ENCODE measurements at regions not wholly inside any gene's neighbourhood (a gene's known extent, or its start where the extent isn't known, plus 50 kb on each side); places are given as distances from the start of the nearest gene placed in this dataset.
"Not testable (repeated sequence)": the region's sequence is repeated elsewhere in the genome, so short reads cannot be mapped to it uniquely, and the experiment has no call there.

DNA sequence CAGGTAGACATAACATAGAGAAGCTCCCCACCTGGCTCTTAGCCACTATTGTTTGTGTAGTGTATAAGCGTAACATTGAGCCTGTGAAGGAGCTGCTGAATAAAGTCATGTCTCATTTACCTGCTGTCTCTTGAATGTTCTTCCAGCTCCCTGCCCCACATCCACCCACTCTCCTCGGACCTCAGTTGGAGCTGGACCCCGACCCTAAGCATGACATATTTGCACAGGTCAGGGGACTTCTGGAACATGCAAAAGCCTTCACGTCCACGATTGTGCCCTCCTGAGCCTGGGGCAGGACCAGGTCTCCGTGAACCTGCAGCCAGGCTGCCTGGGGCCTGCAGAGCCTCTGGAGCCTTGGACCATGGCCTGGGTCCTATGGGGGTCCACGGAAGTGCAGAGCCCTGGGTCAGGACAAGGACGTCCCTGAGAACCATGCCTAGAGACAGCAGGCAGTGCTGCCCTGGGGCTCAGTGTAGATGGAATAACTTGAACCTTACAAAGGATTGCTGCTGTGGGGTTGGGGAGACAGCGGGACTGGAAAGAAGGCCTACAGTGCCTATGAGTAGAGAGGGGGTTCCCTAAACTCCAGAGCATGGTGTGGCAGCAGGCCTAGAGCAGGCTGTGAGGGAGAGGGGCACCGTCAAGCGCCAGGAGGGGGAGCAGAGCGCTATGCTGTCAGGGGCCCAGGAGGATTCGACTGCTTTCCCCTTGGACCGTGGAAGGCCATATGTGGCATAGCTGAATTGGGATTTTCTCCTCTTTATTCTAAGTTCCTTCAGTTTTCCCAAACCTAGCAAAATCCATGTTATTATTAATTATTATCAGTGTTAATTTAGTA lies 99.9 kb upstream of the ZNF236 start:
- DNase-seq (no peak), ATAC-seq (no peak)
- intact Hi-C loops (cut with DNase I), result no loop called here

DNA sequence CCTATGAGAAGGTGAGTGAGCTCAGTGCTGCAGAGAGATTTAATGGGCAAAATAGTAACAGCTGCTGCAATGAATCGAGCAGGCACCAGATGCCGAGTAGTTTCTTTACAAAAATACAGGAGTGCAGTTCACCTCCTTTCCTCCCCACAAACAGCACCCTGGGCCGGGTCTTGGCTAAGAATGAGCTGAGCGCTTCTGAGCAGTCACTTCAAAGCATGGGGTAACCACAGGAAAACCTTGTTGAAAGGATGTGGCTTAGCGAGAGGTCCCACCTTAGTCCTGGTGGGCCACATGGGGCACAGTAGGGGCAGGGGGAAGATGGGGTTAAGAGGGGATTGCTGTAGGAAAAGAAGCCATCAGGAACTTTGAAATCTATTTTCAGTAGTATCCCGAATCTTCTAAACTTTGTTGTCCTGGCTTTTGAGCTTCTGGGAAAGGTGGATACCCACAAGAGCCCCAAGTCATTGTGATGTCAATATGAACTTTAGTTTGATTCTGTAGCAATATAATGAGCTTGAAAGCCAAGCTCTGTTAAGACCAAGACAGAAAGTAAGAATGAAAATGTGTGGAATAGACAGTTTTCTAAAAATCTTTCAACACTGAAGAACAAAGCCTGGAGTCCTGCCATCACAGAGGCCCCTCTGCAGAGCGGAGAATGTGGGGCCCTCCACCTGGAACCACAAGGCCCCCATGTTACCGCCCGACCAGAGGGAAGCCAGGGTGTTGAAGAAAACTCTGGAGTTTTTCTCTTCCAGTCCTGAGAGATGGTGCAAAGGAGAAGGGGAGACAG lies 101.0 kb upstream of the ZNF236 start:
- ATAC-seq, result peak in 1 of 2 donors; percentile 55
- intact Hi-C loops (cut with DNase I), result no loop called here
- DNase-seq, result no peak

DNA sequence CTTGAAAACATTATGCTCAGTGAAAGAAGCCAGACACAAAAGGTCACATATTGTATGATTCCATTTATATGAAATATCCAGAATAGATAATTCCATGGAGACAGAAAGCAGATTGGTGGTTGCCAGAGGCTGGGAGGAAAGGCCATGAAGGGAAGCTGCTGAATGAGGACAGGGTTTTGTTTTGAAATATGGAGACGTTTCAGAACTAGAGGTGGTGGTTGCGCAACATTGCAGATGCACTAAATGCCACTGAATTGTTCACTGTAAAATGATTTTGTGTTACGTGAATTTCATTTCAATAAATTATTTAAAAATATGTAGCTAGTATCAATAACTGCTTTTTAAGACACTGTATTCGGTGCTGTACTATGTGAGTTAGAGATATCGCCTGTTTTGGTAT lies 101.7 kb upstream of the ZNF236 start:
- intact Hi-C loops (cut with DNase I), result no loop called here
- no peak for DNase-seq
- no peak for ATAC-seq

DNA sequence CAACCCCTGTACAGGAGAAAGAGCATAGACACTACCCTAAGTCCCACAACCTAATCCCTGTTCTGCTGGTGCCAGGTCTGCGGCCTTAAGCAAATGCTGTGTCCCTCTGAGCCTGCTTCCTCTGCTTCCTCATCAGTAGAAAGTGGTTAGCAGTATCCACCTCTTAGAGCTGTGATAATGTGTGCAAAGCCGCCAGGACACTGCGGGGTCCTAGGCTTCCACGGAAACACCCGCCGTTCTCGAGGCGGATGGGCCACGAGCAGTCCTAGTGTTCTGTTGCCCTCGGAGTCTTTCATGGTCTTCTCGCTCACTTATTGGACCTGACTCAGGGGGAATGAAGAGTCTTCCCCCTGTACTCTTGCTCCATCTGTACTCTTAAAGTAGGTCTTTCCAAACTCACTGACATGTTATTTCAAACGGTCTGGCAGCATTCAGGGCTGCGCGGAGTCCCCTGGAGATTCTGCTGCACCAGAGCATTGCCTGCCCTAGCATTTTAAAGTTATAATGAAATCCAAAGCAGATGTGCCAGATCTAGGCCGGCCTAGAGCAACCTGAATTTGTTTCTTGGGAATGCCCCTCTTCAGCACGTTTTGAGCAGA lies 107.2 kb upstream of the ZNF236 start:
- intact Hi-C loops (cut with DNase I), result no loop called here
- peak in 1 of 2 donors; percentile 50 for ATAC-seq
- no peak for DNase-seq

DNA sequence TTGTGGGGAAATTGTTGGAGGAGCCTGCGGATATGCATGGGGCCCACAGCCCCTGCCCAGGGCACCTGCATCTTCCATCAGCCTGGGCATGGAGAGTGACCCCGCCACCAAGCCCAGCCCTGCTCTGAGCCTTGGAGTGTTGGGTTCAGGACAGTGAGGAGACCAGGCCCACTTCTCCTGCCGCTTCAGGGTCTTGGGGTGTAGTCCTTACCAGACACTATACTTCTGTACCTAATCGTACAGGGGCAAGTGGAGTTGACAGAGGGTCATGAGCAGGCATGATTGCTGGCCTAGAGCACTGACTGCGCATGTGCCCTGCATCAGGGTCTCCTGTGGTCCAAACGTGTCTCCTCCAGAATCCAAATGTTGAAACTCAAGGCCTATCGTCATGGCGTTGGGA lies 108.9 kb upstream of the ZNF236 start:
- DNase-seq (no peak), ATAC-seq (no peak)
- intact Hi-C loops (cut with DNase I), result loop anchor here in 1 of 2 donors (5.0 kb wide), 1 partner anchor 316 kb away; no protein-coding TSS in a partner anchor

DNA sequence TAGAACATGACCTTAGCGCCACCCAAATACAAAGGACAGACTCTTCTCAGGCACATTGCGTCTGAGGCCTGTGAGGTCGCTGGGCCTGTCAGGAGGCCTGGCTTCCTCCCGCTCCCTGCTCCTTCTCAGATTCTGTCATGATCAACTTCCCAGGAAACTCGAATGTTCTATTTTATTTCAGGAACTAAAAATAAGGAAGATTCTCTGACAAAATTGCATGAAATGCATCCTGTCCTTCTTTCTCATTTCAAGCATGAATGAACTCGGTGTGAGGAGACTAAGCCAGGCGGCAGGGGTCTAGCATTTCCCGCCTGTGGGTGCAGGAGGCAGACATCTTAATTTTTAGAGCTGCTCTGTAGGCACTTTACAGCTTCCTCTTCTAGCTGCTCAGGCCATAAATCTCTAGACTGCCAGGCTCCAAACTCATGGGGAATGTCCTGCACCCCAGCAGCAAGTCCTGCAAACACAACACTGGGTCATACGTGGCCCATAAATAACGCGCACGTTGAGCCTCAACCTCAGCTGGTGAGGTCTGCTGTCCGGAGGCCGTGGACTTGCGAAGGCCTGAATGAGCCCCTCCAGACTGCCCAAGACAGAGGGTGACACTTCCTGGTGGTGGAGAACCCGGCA lies 109.7 kb upstream of the ZNF236 start:
- ATAC-seq (no peak), DNase-seq (no peak)
- intact Hi-C loops (cut with DNase I), result loop anchor here in 1 of 2 donors (5.0 kb wide), 1 partner anchor 315 kb away; no protein-coding TSS in a partner anchor

DNA sequence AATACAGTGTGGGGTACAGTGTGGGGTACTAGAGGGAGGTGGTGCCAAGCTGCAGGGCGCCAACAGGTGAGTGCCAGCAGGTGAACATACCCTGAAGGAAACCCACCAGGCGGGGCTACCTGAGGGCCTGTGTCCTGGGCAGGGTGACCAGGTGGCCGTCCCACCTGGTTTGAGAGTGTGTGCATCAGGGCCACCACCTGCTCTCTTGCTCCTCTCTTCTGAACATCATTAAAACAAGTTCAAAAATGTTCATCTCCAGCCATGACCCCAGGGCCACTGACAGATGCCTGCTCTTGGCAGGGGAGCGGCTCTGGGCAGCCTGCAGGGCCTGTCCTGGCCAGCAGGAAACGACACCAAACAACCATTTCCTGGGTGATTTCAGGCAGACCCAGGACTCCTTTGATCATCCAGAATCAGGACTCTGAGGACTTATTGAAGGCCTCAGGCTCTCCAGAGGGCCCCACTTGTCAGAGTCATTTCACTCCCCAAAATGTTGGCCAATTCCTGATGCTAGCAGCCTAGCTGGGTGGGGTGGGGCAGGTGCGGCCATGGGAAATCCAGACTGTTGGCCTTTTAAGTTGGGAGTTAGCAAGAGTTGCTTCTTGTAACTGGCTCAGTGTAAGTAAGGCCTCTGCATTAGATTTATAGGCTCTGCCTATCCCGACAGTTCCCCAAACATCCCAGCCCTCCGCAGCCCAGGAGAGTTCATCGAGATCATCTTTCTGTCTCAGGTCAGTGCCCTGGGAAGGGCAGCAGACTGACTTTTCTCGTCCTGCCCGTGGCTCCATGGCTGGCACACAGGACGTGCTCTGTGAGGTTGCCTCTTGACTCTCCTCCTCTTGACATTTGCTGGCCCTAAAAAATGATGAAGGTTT lies 111.5 kb upstream of the ZNF236 start:
- intact Hi-C loops (cut with DNase I), result loop anchor here (2.0 to 5.0 kb wide), 2 partner anchors 312 to 314 kb away; no protein-coding TSS in a partner anchor
- ATAC-seq, result no peak
- DNase-seq, result no peak

DNA sequence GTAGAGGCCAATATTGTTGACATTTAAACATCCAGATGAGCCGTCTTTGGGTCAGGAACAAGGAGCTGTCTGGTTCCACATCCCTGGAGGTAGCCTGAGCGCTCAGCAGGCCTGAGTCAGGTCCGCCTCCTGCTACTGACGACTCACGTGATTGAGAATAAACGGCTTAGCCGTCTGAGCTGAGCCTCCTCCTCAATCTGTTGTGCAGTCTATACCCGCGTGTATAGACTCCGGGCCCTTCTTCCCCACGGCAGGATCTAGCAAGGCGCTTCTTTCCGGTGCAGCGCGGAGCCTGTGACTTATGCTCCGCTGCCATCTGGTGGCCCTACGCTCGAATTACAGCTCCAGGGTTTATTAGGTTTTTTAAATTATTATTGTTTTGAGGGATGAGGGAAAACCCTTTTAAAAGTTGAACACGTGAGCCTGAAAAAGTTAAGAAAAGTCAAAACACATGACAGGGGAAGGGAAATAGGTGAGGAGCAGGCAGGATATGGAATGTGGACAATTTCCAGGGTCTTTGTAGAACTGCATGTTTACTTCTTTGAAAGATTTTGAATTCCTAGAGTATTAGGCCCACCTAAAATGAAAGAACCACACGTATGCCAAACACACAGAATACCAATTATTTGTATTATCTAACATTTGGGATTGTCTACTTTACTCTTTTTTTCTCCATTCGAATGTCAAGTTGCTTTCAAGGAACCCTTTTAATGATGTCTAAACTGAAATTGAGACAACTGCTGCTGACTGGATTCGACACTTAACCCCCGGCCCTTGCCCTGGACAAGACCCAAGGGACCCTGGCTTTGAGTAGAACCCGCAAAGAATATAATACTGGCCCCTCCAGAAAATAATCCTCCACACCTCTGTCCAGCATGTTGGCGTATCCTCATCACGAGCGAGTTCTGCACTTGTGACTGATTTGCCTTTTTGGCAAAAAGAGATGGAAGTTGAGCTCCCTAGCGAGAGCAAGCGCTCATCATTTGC lies 112.4 kb upstream of the ZNF236 start:
- ATAC-seq (peak; percentile 84 to 92), DNase-seq (peak; percentile 73)
- intact Hi-C loops (cut with DNase I), result loop anchor here (2.0 to 5.0 kb wide), 2 partner anchors 311 to 313 kb away; no protein-coding TSS in a partner anchor

DNA sequence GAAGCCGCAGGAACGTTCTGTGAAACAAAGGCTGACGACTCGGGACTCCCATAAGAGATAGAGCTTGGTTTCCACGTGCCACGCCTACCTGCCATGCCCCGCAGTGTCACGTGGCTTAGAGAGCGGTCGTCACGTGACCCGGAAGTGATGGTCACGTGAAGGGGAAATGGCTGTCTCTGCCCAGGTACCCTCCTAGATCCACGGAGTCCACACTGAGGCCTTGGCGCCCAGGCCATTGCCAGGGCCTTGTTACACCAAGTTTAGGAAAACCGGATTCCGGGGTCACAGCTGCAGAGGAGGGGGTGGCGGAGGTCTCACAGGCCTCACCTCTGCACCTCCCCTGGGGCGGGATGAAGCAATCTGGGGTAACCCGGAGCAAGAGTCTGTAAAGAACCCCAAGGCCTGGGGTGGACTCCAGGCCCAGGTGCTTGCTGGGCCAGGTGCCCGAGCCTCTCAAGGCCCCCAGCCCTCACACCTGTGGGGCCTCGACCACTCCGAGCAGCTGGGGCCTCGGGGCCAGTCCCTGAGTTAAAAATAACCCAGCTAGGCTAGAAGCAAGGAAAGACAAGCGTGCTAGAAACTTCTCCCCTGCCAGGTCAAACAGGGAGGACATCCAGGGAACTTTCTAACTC lies 113.5 kb upstream of the ZNF236 start:
- intact Hi-C loops (cut with DNase I), result no loop called here
- ATAC-seq (no peak), DNase-seq (no peak)

DNA sequence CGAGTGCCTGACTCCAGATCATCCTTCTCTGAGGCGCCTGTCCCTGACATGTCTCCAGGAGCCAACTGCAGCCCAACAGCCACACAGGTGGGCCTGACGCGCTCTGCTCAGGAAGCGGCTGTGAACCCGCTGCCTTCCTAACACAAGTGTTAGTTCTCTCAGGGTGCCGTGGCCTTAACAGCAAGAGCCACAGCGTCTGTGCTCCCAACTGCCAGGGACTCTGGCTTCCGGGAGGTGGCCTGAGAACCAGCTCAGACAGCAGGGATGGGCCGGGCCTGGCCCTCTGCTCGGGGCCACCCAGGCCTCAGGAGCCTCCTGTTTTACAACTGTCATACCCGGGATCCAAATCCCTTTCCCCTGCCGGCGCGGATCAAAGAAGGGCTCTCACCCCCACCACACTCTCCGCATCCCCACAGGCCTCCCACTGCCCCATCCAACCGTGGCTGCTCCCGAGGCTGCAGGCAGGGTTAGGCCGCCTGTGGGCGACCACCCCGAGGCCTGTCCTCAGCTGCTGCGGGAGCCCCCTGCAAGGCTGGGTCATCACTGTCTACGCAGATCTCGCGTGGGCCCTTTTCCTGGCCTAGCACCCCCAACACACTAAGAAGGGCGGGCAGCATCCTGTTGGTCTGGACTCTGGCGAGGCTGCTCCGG lies 114.2 kb upstream of the ZNF236 start:
- intact Hi-C loops (cut with DNase I), result no loop called here
- DNase-seq (no peak), ATAC-seq (no peak)

DNA sequence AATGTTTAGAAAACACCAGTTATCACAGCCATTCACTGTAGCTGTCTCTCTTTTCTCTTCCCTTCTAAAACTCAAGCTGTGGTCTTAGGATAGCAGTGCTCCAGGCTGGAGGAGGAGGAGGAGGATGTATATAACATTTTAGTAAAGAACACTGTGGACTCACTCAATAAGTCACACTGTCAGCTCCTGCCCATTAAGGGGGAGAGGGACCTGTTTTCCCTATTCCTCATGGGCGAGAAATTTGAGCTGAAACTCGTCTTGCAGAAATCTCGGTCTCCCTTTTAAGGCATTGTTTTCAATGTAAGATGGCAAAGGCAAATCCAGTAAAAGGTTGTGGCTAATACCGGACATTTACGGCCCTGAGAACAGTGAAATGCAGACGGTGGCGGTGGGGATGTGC lies 114.8 kb upstream of the ZNF236 start:
- ATAC-seq (no peak), DNase-seq (no peak)
- intact Hi-C loops (cut with DNase I), result no loop called here

DNA sequence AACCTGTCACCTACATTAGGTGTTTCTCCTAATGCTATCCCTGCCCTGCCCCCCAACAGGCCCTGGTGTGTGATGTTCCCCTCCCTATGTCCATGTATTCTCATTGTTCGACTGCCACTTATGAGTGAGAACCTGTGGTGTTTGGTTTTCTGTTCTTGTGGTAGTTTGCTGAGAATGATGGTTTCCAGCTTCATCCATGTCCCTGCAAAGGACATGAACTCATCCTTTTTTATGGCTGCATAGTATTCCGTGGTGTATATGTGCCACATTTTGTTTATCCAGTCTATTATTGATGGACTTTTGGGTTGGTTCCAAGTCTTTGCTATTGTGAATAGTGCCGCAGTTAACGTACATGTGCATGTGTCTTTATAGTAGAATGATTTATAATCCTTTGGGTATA lies 117.8 kb upstream of the ZNF236 start:
- intact Hi-C loops (cut with DNase I); DNase-seq; ATAC-seq: not testable (repeated sequence)

DNA sequence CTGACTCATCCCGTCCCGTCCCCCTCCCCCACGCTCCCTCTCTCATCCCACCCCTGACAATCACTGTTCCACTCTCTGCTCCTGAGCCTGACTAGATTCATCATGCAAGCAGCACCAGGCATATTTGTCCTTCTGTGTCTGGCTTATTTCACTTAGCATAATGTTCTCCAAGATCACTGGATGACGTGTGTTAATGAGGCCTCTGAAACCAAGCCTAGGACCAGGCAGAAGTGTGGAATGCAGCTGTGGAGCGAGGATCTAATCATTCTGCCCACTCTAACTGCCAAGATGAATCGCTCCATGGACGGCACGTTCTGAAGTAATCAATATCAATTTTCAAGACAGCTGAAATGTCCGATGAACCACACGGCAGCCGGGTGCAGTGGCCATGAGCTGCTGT lies 122.4 kb upstream of the ZNF236 start:
- intact Hi-C loops (cut with DNase I), result no loop called here
- DNase-seq (no peak), ATAC-seq (no peak)

DNA sequence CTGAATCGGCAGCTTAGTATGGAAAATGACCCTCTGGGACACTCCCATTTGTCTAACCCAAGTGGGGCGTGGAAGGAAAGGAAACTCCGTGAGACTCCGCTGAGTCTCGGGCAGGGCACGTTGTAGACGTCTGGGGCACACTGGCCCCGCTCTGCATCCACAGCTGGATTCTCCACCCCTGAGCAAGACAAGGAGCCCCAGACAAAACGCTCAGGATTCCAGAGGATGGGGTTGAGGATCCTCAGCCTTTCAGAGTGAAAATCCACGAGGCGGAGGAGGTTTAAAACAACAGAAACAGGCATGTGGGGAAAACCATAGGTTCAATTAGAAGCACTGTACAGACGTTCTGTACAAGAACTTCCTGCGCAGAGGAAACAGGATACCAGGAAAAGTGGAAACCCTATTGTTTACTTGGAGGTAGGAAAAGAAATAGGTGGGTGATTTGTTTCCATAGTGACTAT lies 124.9 kb upstream of the ZNF236 start:
- ATAC-seq, result peak; percentile 34 to 64
- intact Hi-C loops (cut with DNase I), result no loop called here
- DNase-seq, result peak; percentile 40

DNA sequence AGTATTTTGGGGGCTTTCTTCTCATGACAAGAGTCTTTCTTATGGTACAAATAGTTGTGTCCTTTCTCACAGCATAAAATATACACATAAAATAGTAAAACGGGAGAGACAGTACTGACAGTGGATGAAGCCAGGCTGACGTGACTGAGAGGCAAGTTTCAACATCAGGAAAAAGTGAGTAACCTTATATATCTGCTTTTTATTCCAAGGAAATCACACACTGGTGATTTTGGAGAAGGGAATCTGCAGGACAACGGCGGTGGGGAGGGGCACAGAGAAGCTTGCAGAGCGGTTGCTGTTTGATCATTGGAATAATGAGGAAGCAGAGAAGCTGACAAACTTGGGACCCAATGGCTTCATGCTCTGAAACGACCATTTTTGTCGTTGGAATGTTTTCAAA lies 130.6 kb upstream of the ZNF236 start:
- DNase-seq (no peak), ATAC-seq (no peak)
- intact Hi-C loops (cut with DNase I), result no loop called here

DNA sequence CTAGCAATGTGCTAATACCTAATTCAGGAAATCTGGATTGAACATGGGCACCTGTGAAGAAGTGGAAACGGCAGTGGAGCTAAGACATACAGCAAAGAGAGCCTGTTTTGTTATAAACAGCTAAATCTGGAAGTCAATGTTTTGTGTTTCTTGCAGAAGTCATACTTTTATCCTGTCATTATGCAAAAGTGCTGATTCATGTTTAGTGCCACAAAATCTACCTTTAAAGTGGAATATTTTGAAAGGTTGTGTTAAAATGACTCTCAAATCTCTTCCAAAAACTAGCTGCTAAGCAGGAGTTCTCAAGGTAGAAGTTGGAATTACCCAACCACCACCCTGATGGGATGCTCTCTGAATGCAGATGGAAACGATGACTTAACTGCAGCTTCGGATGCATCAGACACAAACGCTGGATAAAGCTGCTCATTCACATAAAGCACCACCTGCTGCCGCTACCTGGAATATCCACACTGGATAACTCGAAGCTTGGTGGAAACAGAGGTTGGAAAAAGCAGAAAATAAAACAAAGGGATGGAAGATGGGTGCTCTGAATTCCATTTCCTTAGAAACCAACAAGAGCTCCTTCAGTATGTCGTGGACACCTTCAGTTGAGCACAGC lies 132.6 kb upstream of the ZNF236 start:
- DNase-seq, result no peak
- intact Hi-C loops (cut with DNase I), result loop anchor here in 1 of 2 donors (5.0 kb wide), 1 partner anchor 287 kb away; no protein-coding TSS in a partner anchor
- ATAC-seq, result no peak

Data from left cardiac atrium (tissue), 4 donors.